Endothelial cell of umbilical vein (primary cell): ENCODE measurements at regions not wholly inside any gene's neighbourhood (a gene's known extent, or its start where the extent isn't known, plus 50 kb on each side); places are given as distances from the start of the nearest gene placed in this dataset.

ENCODE experiments used
- BruUV-seq: library from RNA; stranded (reverse); fragments of 400-500 nt; replicated peaks from 2 replicates; lab custom pipeline; 2021; lab: Mats Ljungman, UMichigan
- CTCF ChIA-PET: fragments of 300-600, 350-600 bp; sonication (Branson Sonifier 250); formaldehyde crosslinking; loops from one replicate; lab custom pipeline; 2021; ENCODE audit warnings: antibody characterized with exemption, inconsistent platforms; lab: Charles Lee
- POLR2A ChIA-PET: fragments of 300-600, 350-600 bp; sonication (Branson Sonifier 250); formaldehyde crosslinking; loops from one replicate; lab custom pipeline; 2021; ENCODE audit warnings: antibody characterized with exemption, inconsistent platforms; lab: Charles Lee
- DNase-seq: peaks from one replicate; pipeline ENCODE4 v3.0.0-alpha.2; 2011; ENCODE audit warnings: low read depth, low spot score
- FAIRE-seq: peaks from 2 replicates; lab custom pipeline; 2011; peaks lifted over from hg19 to GRCh38; lab: Jason Lieb, UNC
- H2AFZ ChIP-seq: 2 replicates; pipeline ENCODE4 v1.6.0; 2012; ENCODE audit warnings: low read depth, low read length, control low read depth, inconsistent platforms
- H3K27ac ChIP-seq: 2 replicates; pipeline ENCODE4 v1.5.1; 2011; ENCODE audit warnings: low read depth, mild to moderate bottlenecking, control low read depth, low read length, moderate library complexity; ENCODE audit not compliant: insufficient read depth
- H3K27me3 ChIP-seq, 2 experiments: 2 replicates each; pipeline versions ENCODE4 v1.6.0 to v1.6.1; 2011; ENCODE audit warnings: low read length in 2 of 2, mixed read lengths in 1 of 2; ENCODE audit not compliant: control insufficient read depth in 2 of 2, insufficient read depth in 2 of 2
- H3K36me3 ChIP-seq, 2 experiments: 2 replicates in 1 of 2; 3 replicates in 1 of 2; pipeline ENCODE4 v1.5.1; 2011; ENCODE audit warnings: low read length in 2 of 2, mild to moderate bottlenecking in 1 of 2, moderate library complexity in 1 of 2; ENCODE audit not compliant: control insufficient read depth in 2 of 2, insufficient read depth in 2 of 2; ENCODE audit errors: extremely low read depth in 1 of 2
- H3K4me1 ChIP-seq: 3 replicates; pipeline ENCODE4 v1.5.1; 2011; ENCODE audit warnings: mild to moderate bottlenecking, low read length; ENCODE audit not compliant: control insufficient read depth, insufficient read depth; ENCODE audit errors: extremely low read depth
- H3K4me2 ChIP-seq: 2 replicates; pipeline ENCODE4 v1.6.1; 2011; ENCODE audit warnings: low read length, control low read depth, mixed read lengths; ENCODE audit not compliant: insufficient read depth
- H3K4me3 ChIP-seq, 3 experiments: fragments of 200-600 bp in 1 of 3; sonication (generic), shearing (Covaris generic) in 1 of 3; replicated peaks in 1 of 3; 2 replicates each; pipeline ENCODE4 v1.5.1; 2011 to 2016; ENCODE audit warnings: control low read depth in 3 of 3, low read length in 3 of 3, mild to moderate bottlenecking in 2 of 3, inconsistent platforms in 1 of 3, low read depth in 1 of 3, moderate library complexity in 1 of 3; ENCODE audit not compliant: insufficient read depth in 1 of 3
- H3K79me2 ChIP-seq: 2 replicates; pipeline ENCODE4 v1.6.0; 2012; ENCODE audit warnings: low read length, inconsistent platforms; ENCODE audit not compliant: control insufficient read depth, insufficient read depth
- H3K9ac ChIP-seq: replicated peaks from 2 replicates; pipeline ENCODE3; 2011; ENCODE audit warnings: low read length, control low read depth; ENCODE audit not compliant: insufficient read depth; ENCODE audit errors: extremely low read depth
- H3K9me1 ChIP-seq: replicated peaks from 3 replicates; pipeline ENCODE4 v1.6.0; 2011; ENCODE audit warnings: mild to moderate bottlenecking, low read length; ENCODE audit not compliant: control insufficient read depth, insufficient read depth; ENCODE audit errors: extremely low read depth
- H3K9me3 ChIP-seq: replicated peaks from 2 replicates; pipeline ENCODE4 v1.5.1; 2012; ENCODE audit warnings: low read length, inconsistent platforms; ENCODE audit not compliant: control insufficient read depth, insufficient read depth
- H4K20me1 ChIP-seq: replicated peaks from 2 replicates; pipeline ENCODE3; 2011; ENCODE audit warnings: mild to moderate bottlenecking, low read length; ENCODE audit not compliant: control insufficient read depth, insufficient read depth; ENCODE audit errors: extremely low read depth
- EZH2 ChIP-seq: IDR thresholded peaks from 2 replicates; pipeline ENCODE4 v1.6.1; 2012; ENCODE audit warnings: borderline replicate concordance, low read depth, mild to moderate bottlenecking, moderate library complexity, low read length, inconsistent platforms; ENCODE audit not compliant: severe bottlenecking
- FOS ChIP-seq: IDR thresholded peaks from 2 replicates; pipeline ENCODE4 v1.6.1; 2011; ENCODE audit warnings: mild to moderate bottlenecking, low read length, moderate library complexity, borderline replicate concordance; ENCODE audit not compliant: insufficient read depth
- GATA2 ChIP-seq: IDR thresholded peaks from 2 replicates; pipeline ENCODE4 v1.7.0; 2011; ENCODE audit warnings: low read depth, mild to moderate bottlenecking, moderate library complexity, mixed read lengths, low read length; ENCODE audit not compliant: insufficient read length, insufficient read depth
- JUN ChIP-seq: IDR thresholded peaks from 2 replicates; pipeline ENCODE4 v1.6.1; 2011; ENCODE audit warnings: borderline replicate concordance, low read depth; ENCODE audit not compliant: insufficient read length, insufficient read depth
- MYC ChIP-seq: IDR thresholded peaks from one replicate; pipeline ENCODE4 v1.6.1; 2011; ENCODE audit warnings: mild to moderate bottlenecking, low read depth, low read length
- POLR2A ChIP-seq: IDR thresholded peaks from 2 replicates; pipeline ENCODE4 v1.6.1; 2012; ENCODE audit warnings: low read depth, mild to moderate bottlenecking, control low read depth, low read length
- dilution Hi-C: fragments of 300-500 bp; cut with MboI; formaldehyde crosslinking; loops from one replicate; pipeline ENCODE4 v1.15.0; 2019; ENCODE audit warnings: low sequenced_read_pairs; ENCODE audit not compliant: extremely low pct_ligation_motif_present
- intact Hi-C: fragments of 100-400 bp; cut with micrococcal nuclease; formaldehyde crosslinking; loops from one replicate; pipeline ENCODE4 v1.10.0; 2022
- TF ChIP-seq, protein P1 (sequence below), 2 donors: IDR thresholded peaks; 1 replicate in 1 of 2; 2 replicates in 1 of 2; pipeline ENCODE4 v1.5.1; 2011; ENCODE audit warnings: low read length in 2 of 2, mild to moderate bottlenecking in 2 of 2, moderate library complexity in 2 of 2, control low read depth in 1 of 2, inconsistent platforms in 1 of 2, low read depth in 1 of 2; ENCODE audit not compliant: insufficient read depth in 1 of 2; ENCODE audit errors: extremely low read depth in 1 of 2
- TF ChIP-seq, protein P2 (sequence below): IDR thresholded peaks from 2 replicates; pipeline ENCODE4 v1.6.1; 2011; ENCODE audit not compliant: insufficient read depth, insufficient read length

DNA sequence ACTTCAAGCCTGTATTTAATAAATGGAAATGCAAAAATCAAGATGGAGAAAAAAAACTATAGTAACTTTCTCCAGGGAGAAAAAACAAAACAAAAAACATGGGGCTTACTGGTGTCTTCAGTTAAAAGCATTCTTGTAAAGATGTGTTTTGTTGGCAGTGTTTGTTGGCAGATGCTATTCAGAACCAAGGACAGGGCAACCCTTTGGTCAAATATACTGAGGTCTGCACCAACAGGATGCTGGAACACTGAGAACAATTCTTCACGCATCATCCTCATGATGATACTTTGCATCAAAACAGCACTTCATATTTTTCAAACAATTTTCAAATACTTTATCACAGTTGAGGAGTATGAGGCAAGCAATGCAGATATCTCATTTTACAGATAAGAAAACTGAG is 63.7 kb upstream of the CBLN4 start:
- Histone ChIP-seq H3K9ac (no peak overlapping the region), H4K20me1 (no peaks in the 10 kb centered on the region), H3K27ac (no peak overlapping the region), H3K36me3 (no peaks in the 10 kb centered on the region), H3K9me1 (no peaks in the 10 kb centered on the region), H3K4me3 (no peak overlapping the region), H2AFZ (no peak overlapping the region), H3K27me3 (no peaks in the 10 kb centered on the region), H3K79me2 (no peaks in the 10 kb centered on the region), H3K4me1 (no peaks in the 10 kb centered on the region), H3K4me2 (no peak overlapping the region), H3K9me3 (peaks cover 9% of the 10 kb centered on the region)
- CTCF ChIA-PET: no interaction called here
- FAIRE-seq (no peak), DNase-seq (no peak)
- BruUV-seq: no TSS peak
- POLR2A ChIA-PET: no interaction called here
- intact Hi-C loops: no loop called here
- TF ChIP-seq JUN: no peak
- TF ChIP-seq, protein P1, sequence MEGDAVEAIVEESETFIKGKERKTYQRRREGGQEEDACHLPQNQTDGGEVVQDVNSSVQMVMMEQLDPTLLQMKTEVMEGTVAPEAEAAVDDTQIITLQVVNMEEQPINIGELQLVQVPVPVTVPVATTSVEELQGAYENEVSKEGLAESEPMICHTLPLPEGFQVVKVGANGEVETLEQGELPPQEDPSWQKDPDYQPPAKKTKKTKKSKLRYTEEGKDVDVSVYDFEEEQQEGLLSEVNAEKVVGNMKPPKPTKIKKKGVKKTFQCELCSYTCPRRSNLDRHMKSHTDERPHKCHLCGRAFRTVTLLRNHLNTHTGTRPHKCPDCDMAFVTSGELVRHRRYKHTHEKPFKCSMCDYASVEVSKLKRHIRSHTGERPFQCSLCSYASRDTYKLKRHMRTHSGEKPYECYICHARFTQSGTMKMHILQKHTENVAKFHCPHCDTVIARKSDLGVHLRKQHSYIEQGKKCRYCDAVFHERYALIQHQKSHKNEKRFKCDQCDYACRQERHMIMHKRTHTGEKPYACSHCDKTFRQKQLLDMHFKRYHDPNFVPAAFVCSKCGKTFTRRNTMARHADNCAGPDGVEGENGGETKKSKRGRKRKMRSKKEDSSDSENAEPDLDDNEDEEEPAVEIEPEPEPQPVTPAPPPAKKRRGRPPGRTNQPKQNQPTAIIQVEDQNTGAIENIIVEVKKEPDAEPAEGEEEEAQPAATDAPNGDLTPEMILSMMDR (IDR thresholded peaks at IDR 0.05; ENCODE audit: extremely low read depth in 1 of 2, insufficient read depth in 1 of 2, low read depth in 1 of 2, low read length in 2 of 2): no peak
- TF ChIP-seq, protein P2, sequence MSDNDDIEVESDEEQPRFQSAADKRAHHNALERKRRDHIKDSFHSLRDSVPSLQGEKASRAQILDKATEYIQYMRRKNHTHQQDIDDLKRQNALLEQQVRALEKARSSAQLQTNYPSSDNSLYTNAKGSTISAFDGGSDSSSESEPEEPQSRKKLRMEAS: no peak
- no peak for TF ChIP-seq FOS
- TF ChIP-seq EZH2: no peak
- no peak for TF ChIP-seq MYC
- TF ChIP-seq GATA2: no peak
- TF ChIP-seq POLR2A: no peak
- dilution Hi-C loops: no loop called here
